GM18517 (cell line): ENCODE measurements at regions not wholly inside any gene's neighbourhood (a gene's known extent, or its start where the extent isn't known, plus 50 kb on each side); places are given as distances from the start of the nearest gene placed in this dataset.

Experiments
- ATAC-seq: cut with Tn5 transposase; IDR thresholded peaks from one replicate; pipeline ENCODE4 v1.9.1; 2021; ENCODE audit warnings: mild to moderate bottlenecking, moderate library complexity; ENCODE audit not compliant: unreplicated experiment

GRCh38 chr17:71296005-71296404 is 824.8 kb upstream of the SOX9 start:
- ATAC-seq, result no peak

GRCh38 chr17:71301063-71301462 is 819.8 kb upstream of the SOX9 start:
- no peak for ATAC-seq

- ATAC-seq, result no peak
These were observed 817.9 kb upstream of the SOX9 start for GRCh38 chr17:71302721-71303549.

- ATAC-seq, result no peak
These were observed 816.2 kb upstream of the SOX9 start for GRCh38 chr17:71304498-71305158.

GRCh38 chr17:71313866-71314265 is 807.0 kb upstream of the SOX9 start:
- ATAC-seq, result no peak

GRCh38 chr17:71315568-71315967 is 805.3 kb upstream of the SOX9 start:
- no peak for ATAC-seq

- ATAC-seq, result no peak
These were observed 804.5 kb upstream of the SOX9 start for GRCh38 chr17:71316176-71316897.

GRCh38 chr17:71320009-71320796 is 800.6 kb upstream of the SOX9 start:
- ATAC-seq, result no peak

- no peak for ATAC-seq
These were observed 795.7 kb upstream of the SOX9 start for GRCh38 chr17:71325117-71325516.

- ATAC-seq, result no peak
These were observed 794.9 kb upstream of the SOX9 start for GRCh38 chr17:71325886-71326285.

- ATAC-seq, result no peak
These were observed 793.3 kb upstream of the SOX9 start for GRCh38 chr17:71327376-71328059.

GRCh38 chr17:71329310-71330098 is 791.3 kb upstream of the SOX9 start:
- no peak for ATAC-seq

- ATAC-seq, result no peak
These were observed 790.8 kb upstream of the SOX9 start for GRCh38 chr17:71330099-71330375.

GRCh38 chr17:71331754-71332325 is 789.0 kb upstream of the SOX9 start:
- ATAC-seq, result no peak

GRCh38 chr17:71334048-71334751 is 786.6 kb upstream of the SOX9 start:
- no peak for ATAC-seq

GRCh38 chr17:71335212-71335611 is 785.6 kb upstream of the SOX9 start:
- no peak for ATAC-seq

GRCh38 chr17:71337938-71338337 is 782.9 kb upstream of the SOX9 start:
- ATAC-seq, result no peak

- ATAC-seq, result no peak
These were observed 782.4 kb upstream of the SOX9 start for GRCh38 chr17:71338396-71338795.

GRCh38 chr17:71339206-71339605 is 781.6 kb upstream of the SOX9 start:
- ATAC-seq, result no peak
